ENCODE measurements at regions not wholly inside any gene's neighbourhood (a gene's known extent, or its start where the extent isn't known, plus 50 kb on each side); places are given as distances from the start of the nearest gene placed in this dataset.

- no peak for DNase-seq
- no peak for TF ChIP-seq POLR2A (IDR thresholded peaks at IDR 0.05; ENCODE audit: low read length)
- no peak for TF ChIP-seq GATA1 (IDR thresholded peaks at IDR 0.05; ENCODE audit: low read depth, low read length)
These were observed 122.1 kb upstream of the SPRY4 start for GRCh38 chr5:142446960-142447279.

GRCh38 chr5:142446131-142446959 lies 121.5 kb upstream of the SPRY4 start:
- no peak for DNase-seq
- TF ChIP-seq POLR2A (IDR thresholded peaks at IDR 0.05; ENCODE audit: low read length) = no peak

GRCh38 chr5:142445266-142445665 lies 120.4 kb upstream of the SPRY4 start:
- no peak for DNase-seq
- TF ChIP-seq GATA1 (IDR thresholded peaks at IDR 0.05; ENCODE audit: low read depth, low read length) (no peak), POLR2A (IDR thresholded peaks at IDR 0.05; ENCODE audit: low read length) (no peak)

GRCh38 chr5:142441616-142442015 lies 116.8 kb upstream of the SPRY4 start:
- DNase-seq = no peak
- no peak for TF ChIP-seq POLR2A (IDR thresholded peaks at IDR 0.05; ENCODE audit: low read length)

GRCh38 chr5:142439207-142439860 lies 114.5 kb upstream of the SPRY4 start:
- TF ChIP-seq GATA1 (IDR thresholded peaks at IDR 0.05; ENCODE audit: low read depth, low read length) (no peak), POLR2A (IDR thresholded peaks at IDR 0.05; ENCODE audit: low read length) (no peak)
- no peak for DNase-seq

GRCh38 chr5:142438573-142438972 lies 113.8 kb upstream of the SPRY4 start:
- DNase-seq = no peak
- no peak for TF ChIP-seq GATA1 (IDR thresholded peaks at IDR 0.05; ENCODE audit: low read depth, low read length)
- no peak for TF ChIP-seq POLR2A (IDR thresholded peaks at IDR 0.05; ENCODE audit: low read length)

GRCh38 chr5:142437563-142437962 lies 112.7 kb upstream of the SPRY4 start:
- DNase-seq = no peak
- TF ChIP-seq GATA1 (IDR thresholded peaks at IDR 0.05; ENCODE audit: low read depth, low read length) = no peak
- TF ChIP-seq POLR2A (IDR thresholded peaks at IDR 0.05; ENCODE audit: low read length) = no peak

- DNase-seq = no peak
- TF ChIP-seq POLR2A (IDR thresholded peaks at IDR 0.05; ENCODE audit: low read length) (no peak), GATA1 (IDR thresholded peaks at IDR 0.05; ENCODE audit: low read depth, low read length) (no peak)
These were observed 110.7 kb upstream of the SPRY4 start for GRCh38 chr5:142435410-142436115.

GRCh38 chr5:142434322-142434612 lies 109.4 kb upstream of the SPRY4 start:
- DNase-seq = no peak

GRCh38 chr5:142433526-142434321 lies 108.9 kb upstream of the SPRY4 start:
- DNase-seq = no peak
- TF ChIP-seq POLR2A (IDR thresholded peaks at IDR 0.05; ENCODE audit: low read length) (no peak), GATA1 (IDR thresholded peaks at IDR 0.05; ENCODE audit: low read depth, low read length) (no peak)

More at GRCh38 chr5:142434322-142434612, 109.4 kb upstream of the SPRY4 start:
- no peak for TF ChIP-seq GATA1 (IDR thresholded peaks at IDR 0.05; ENCODE audit: low read depth, low read length)
- no peak for TF ChIP-seq POLR2A (IDR thresholded peaks at IDR 0.05; ENCODE audit: low read length)

- TF ChIP-seq GATA1 (IDR thresholded peaks at IDR 0.05; ENCODE audit: low read depth, low read length) = no peak
- TF ChIP-seq POLR2A (IDR thresholded peaks at IDR 0.05; ENCODE audit: low read length) = no peak
- no peak for DNase-seq
These were observed 108.1 kb upstream of the SPRY4 start for GRCh38 chr5:142432961-142433360.

- no peak for TF ChIP-seq GATA1 (IDR thresholded peaks at IDR 0.05; ENCODE audit: low read depth, low read length)
- TF ChIP-seq POLR2A (IDR thresholded peaks at IDR 0.05; ENCODE audit: low read length) = no peak
- DNase-seq = no peak
These were observed 107.6 kb upstream of the SPRY4 start for GRCh38 chr5:142432369-142432863.

GRCh38 chr5:142428773-142429473 lies 104.1 kb upstream of the SPRY4 start:
- TF ChIP-seq POLR2A (IDR thresholded peaks at IDR 0.05; ENCODE audit: low read length) (no peak), GATA1 (IDR thresholded peaks at IDR 0.05; ENCODE audit: low read depth, low read length) (no peak)
- DNase-seq = no peak

All from erythroblast (primary cell).